Mesodermal cell (in vitro differentiated cells): ENCODE measurements at regions not wholly inside any gene's neighbourhood (a gene's known extent, or its start where the extent isn't known, plus 50 kb on each side); places are given as distances from the start of the nearest gene placed in this dataset.

ENCODE experiments used
- H3K27ac ChIP-seq: 2 replicates; pipeline ENCODE4 v1.7.0; 2013; ENCODE audit warnings: mild to moderate bottlenecking, low read depth, low read length, moderate library complexity; ENCODE audit not compliant: severe bottlenecking
- H3K36me3 ChIP-seq: 2 replicates; pipeline ENCODE4 v1.7.1; 2013; ENCODE audit warnings: mild to moderate bottlenecking, low read length, moderate library complexity; ENCODE audit not compliant: control insufficient read depth, insufficient read depth
- H3K4me1 ChIP-seq: one replicate; pipeline ENCODE4 v1.7.1; 2013; ENCODE audit warnings: mild to moderate bottlenecking, low read length; ENCODE audit not compliant: insufficient read depth, control insufficient read depth, poor library complexity, severe bottlenecking
- H3K4me3 ChIP-seq: 2 replicates; pipeline ENCODE4 v1.7.0; 2013; ENCODE audit warnings: low read length, control low read depth, mild to moderate bottlenecking; ENCODE audit not compliant: insufficient read depth, poor library complexity, severe bottlenecking; ENCODE audit errors: extremely low read depth
- H3K9me3 ChIP-seq: 2 replicates; pipeline ENCODE4 v1.7.1; 2013; ENCODE audit warnings: mild to moderate bottlenecking, low read length, moderate library complexity; ENCODE audit not compliant: control insufficient read depth
- WGBS, 2 experiments: methylation state at CpG; one replicate each; pipeline ENCODE4 v1.1.5; 2013; ENCODE audit warnings: missing lambda C conversion rate in 2 of 2; ENCODE audit not compliant: insufficient coverage in 2 of 2; 5-methylcytosine and 5-hydroxymethylcytosine counted together

- Histone ChIP-seq H3K4me1 (peaks cover 20% of the 10 kb centered on the region), H3K36me3 (no peaks in the 10 kb centered on the region), H3K9me3 (no peaks in the 10 kb centered on the region), H3K27ac (peak overlapping the region; percentile 37), H3K4me3 (no peak overlapping the region)
- 91 to 92% methylated on average over 3 to 5 of the region's 10 CpGs for WGBS, 2 experiments
Measured at GRCh38 chr20:24768713-24769601, 180.1 kb upstream of the CST7 start.

- Histone ChIP-seq H3K36me3 (no peaks in the 10 kb centered on the region), H3K4me3 (no peak overlapping the region), H3K9me3 (no peaks in the 10 kb centered on the region), H3K27ac (no peak overlapping the region), H3K4me1 (peaks cover 27% of the 10 kb centered on the region)
- WGBS, 2 experiments = 92 to 93% methylated on average over 16 of the region's 18 CpGs
Measured at GRCh38 chr20:24769878-24770627, 179.0 kb upstream of the CST7 start.

GRCh38 chr20:24770628-24771541, 178.2 kb upstream of the CST7 start:
- H3K36me3 ChIP-seq = no peaks in the 10 kb centered on the region
- H3K4me1 ChIP-seq = peaks cover 27% of the 10 kb centered on the region
- H3K27ac ChIP-seq = no peak overlapping the region
- H3K4me3 ChIP-seq = no peak overlapping the region
- H3K9me3 ChIP-seq = no peaks in the 10 kb centered on the region
- 91 to 92% methylated on average over 10 to 13 of the region's 17 CpGs for WGBS, 2 experiments

- H3K4me1 ChIP-seq = peaks cover 27% of the 10 kb centered on the region
- no peaks in the 10 kb centered on the region for H3K36me3 ChIP-seq
- no peak overlapping the region for H3K27ac ChIP-seq
- no peak overlapping the region for H3K4me3 ChIP-seq
- H3K9me3 ChIP-seq = no peaks in the 10 kb centered on the region
- WGBS, 2 experiments = 85 to 93% methylated on average over 8 of the region's 9 CpGs
Measured at GRCh38 chr20:24771542-24772061, 177.5 kb upstream of the CST7 start.

- WGBS, 2 experiments = 89 to 94% methylated on average over 10 of the region's 10 CpGs
- H3K4me1 ChIP-seq = peaks cover 27% of the 10 kb centered on the region
Measured at GRCh38 chr20:24772667-24773066, 176.4 kb upstream of the CST7 start.

GRCh38 chr20:24773168-24773567, 175.9 kb upstream of the CST7 start:
- WGBS, 2 experiments = 90 to 93% methylated on average over 3 to 4 of the region's 5 CpGs
- Histone ChIP-seq H3K36me3 (no peaks in the 10 kb centered on the region), H3K4me1 (peaks cover 23% of the 10 kb centered on the region), H3K4me3 (no peak overlapping the region), H3K27ac (no peak overlapping the region), H3K9me3 (no peaks in the 10 kb centered on the region)

More at GRCh38 chr20:24772667-24773066, 176.4 kb upstream of the CST7 start:
- no peak overlapping the region for H3K27ac ChIP-seq
- H3K36me3 ChIP-seq = no peaks in the 10 kb centered on the region
- no peak overlapping the region for H3K4me3 ChIP-seq
- no peaks in the 10 kb centered on the region for H3K9me3 ChIP-seq

- no peak overlapping the region for H3K4me3 ChIP-seq
- 89 to 93% methylated on average over 2 to 3 of the region's 3 CpGs for WGBS, 2 experiments
- no peak overlapping the region for H3K27ac ChIP-seq
- no peaks in the 10 kb centered on the region for H3K36me3 ChIP-seq
- H3K9me3 ChIP-seq = no peaks in the 10 kb centered on the region
- H3K4me1 ChIP-seq = peaks cover 22% of the 10 kb centered on the region
Measured at GRCh38 chr20:24773751-24774201, 175.3 kb upstream of the CST7 start.

- Histone ChIP-seq H3K27ac (no peak overlapping the region), H3K4me1 (peaks cover 22% of the 10 kb centered on the region), H3K4me3 (no peak overlapping the region), H3K36me3 (no peaks in the 10 kb centered on the region), H3K9me3 (no peaks in the 10 kb centered on the region)
Measured at GRCh38 chr20:24775966-24776365, 173.1 kb upstream of the CST7 start.

GRCh38 chr20:24776755-24777271, 172.3 kb upstream of the CST7 start:
- Histone ChIP-seq H3K9me3 (no peaks in the 10 kb centered on the region), H3K36me3 (no peaks in the 10 kb centered on the region), H3K27ac (no peak overlapping the region), H3K4me1 (peaks cover 16% of the 10 kb centered on the region), H3K4me3 (no peak overlapping the region)
- 77 to 92% methylated on average over 4 to 6 of the region's 6 CpGs for WGBS, 2 experiments

GRCh38 chr20:24777746-24778145, 171.3 kb upstream of the CST7 start:
- no peak overlapping the region for H3K27ac ChIP-seq
- peaks cover 16% of the 10 kb centered on the region for H3K4me1 ChIP-seq
- 84 to 86% methylated on average over 3 of the region's 5 CpGs for WGBS, 2 experiments
- H3K36me3 ChIP-seq = no peaks in the 10 kb centered on the region
- H3K9me3 ChIP-seq = no peaks in the 10 kb centered on the region
- no peak overlapping the region for H3K4me3 ChIP-seq
